CD4-positive, alpha-beta T cell treated with Interferon alpha-2 for 1 hour (primary cell): ENCODE measurements at regions not wholly inside any gene's neighbourhood (a gene's known extent, or its start where the extent isn't known, plus 50 kb on each side); places are given as distances from the start of the nearest gene placed in this dataset.
"Not testable (repeated sequence)": the region's sequence is repeated elsewhere in the genome, so short reads cannot be mapped to it uniquely, and the experiment has no call there.

Experiments used
- DNase-seq, 2 donors: peaks; one replicate each; pipeline ENCODE4 v3.0.0-alpha.2; 2020 to 2022

- DNase-seq = no peak
These were observed 200.8 kb downstream of the MAT2B start for GRCh38 chr5:163706053-163706771.

- no peak for DNase-seq
These were observed 206.6 kb downstream of the MAT2B start for GRCh38 chr5:163712011-163712410.

- DNase-seq = no peak
These were observed 212.9 kb downstream of the MAT2B start for GRCh38 chr5:163718272-163718671.

GRCh38 chr5:163724305-163724704, 218.9 kb downstream of the MAT2B start:
- no peak for DNase-seq

- peak; percentile 16 to 55 for DNase-seq
These were observed 221.6 kb downstream of the MAT2B start for GRCh38 chr5:163727028-163727427.

GRCh38 chr5:163730206-163730756, 224.9 kb downstream of the MAT2B start:
- DNase-seq = no peak

DNA sequence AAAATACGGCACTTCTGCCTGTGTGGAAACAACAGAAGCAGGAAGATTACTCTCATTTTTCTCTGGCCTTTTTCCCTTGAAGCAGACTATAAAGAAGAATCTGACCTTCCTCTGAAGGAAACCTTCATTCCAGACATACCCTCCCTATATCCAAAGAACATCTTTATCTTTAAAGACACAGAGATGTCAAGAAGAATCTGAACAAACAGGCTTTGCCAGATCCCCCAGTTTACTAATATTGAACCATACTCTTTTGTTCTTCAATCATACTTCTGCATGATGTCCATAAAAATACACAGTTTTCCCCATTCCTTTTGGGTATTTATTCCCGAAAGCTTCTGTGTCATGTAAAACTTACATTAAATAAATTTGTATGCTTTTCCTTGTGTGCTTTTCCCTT, 225.8 kb downstream of the MAT2B start:
- no peak for DNase-seq

- DNase-seq = no peak
These were observed 229.7 kb downstream of the MAT2B start for GRCh38 chr5:163735069-163735468.

- no peak for DNase-seq
These were observed 242.2 kb downstream of the MAT2B start for GRCh38 chr5:163747586-163747985.

DNA sequence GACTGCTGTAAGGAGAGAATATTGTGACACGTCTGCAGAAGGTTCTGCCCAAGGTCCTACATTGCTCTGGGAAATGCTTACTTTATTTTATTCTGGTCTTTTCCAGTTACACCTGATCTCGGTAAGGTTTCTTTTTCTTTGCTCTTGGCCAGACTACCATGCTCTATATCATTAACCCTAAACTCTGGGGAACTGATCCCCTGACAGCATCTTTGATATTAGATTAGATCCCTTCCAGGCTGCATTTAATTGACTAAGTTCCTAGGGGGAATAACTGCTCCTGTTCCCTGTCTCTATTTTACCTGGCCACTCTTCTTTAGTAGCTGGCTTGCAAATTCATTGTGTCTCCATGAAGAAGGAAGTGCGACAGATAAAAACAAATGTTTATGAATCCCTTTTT, 243.5 kb downstream of the MAT2B start:
- DNase-seq = no peak

DNA sequence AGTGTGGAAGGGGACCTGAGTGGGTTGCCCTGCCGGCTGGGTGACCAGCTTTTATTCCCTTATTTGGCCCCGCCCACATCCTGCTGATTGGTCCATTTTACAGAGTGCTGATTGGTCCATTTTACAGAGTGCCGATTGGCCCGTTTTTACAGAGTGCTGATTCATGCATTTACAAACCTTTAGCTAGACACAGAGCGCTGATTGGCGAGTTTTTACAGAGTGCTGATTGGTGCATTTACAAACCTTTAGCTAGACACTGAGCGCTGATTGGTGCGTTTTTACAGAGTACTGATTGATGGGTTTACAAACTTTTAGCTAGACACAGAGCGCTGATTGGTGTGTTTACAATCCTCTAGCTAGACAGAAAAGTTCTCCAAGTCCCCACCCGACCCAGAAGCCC, 245.0 kb downstream of the MAT2B start:
- DNase-seq = not testable (repeated sequence)

- no peak for DNase-seq
These were observed 250.1 kb downstream of the MAT2B start for GRCh38 chr5:163755505-163755904.

- DNase-seq = no peak
These were observed 250.8 kb downstream of the MAT2B start for GRCh38 chr5:163756170-163756569.

DNA sequence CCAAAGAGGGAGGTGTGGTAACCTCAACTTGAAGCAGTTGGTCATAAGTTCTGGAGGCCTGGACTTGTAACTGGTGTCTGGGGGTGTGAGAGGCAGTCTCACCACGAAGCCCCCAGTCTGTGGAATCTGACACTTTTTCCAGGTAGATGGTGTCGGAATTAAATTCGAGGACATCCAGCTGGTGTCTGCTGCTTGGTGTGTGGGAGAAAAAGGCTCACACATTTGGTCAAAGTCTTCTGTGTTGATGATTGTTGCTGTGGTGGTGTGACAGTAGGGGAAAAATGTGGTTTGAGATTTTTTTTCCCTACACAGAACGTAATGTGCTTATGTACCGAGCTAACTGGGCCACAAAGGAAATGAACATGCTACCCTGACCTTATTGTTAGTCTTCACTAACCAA, 251.9 kb downstream of the MAT2B start:
- DNase-seq = no peak

DNA sequence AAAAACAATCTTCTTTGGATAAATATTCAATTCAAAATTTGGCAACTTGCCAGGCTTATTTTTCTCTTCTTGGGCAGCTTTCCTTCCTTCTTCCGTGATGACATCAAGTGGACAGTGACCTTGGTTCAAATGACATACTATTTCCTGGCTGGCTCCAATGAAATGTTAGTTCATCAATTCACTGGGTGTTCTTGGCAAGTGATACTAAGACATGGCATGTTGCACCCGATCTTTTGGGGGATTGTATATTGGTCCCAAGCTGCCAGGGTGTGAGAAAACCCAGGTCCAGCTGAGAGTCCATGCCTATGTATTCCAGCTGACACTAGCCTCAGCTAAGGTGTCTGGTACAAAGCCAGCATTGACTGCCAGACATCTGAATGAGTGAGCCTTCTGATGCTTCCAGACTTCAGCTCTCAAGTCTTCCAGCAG, 252.9 kb downstream of the MAT2B start:
- no peak for DNase-seq

- no peak for DNase-seq
These were observed 253.7 kb downstream of the MAT2B start for GRCh38 chr5:163759000-163759704.

GRCh38 chr5:163760498-163760897, 255.1 kb downstream of the MAT2B start:
- DNase-seq = no peak

- no peak for DNase-seq
These were observed 261.7 kb downstream of the MAT2B start for GRCh38 chr5:163766936-163767670.

DNA sequence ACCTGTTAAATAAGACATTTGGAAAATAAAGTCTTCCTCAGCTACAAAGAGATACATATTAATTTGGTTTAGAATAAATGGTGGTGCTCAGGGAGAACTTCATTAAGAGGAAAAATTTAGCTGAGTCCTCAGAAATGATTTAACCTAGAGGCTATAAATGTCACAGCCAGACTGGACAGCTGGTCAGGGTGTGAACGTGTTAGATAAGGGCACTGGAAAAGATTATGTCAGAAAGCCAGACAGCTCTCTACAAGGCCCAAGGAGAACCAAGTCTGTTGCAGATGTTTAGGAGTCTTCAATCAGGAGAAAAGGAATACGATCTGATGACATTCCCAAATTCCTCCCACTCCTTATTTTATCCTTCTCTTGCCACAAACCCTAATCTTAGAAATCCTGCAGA, 265.2 kb downstream of the MAT2B start:
- no peak for DNase-seq

DNA sequence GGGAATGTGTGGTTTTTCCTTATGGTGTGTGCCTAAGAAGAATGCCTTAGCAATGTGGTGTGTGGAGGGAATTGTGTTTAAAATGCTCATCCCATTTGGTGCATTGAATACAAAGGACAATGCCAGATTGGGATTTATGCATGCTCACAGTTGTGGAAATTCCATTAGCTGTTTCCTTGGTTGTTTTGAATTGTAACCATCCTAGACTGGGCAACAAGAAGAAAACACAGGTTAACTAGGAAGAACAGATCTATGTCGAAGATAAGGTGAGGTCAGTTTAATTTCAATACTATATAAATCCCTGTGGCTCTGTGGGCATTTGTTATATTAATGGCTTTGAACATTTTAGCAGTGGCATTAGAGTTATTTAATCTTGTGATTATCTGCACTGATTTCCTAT, 266.8 kb downstream of the MAT2B start:
- DNase-seq = no peak

- DNase-seq = no peak
These were observed 267.2 kb downstream of the MAT2B start for GRCh38 chr5:163772644-163773043.

- no peak for DNase-seq
These were observed 267.8 kb downstream of the MAT2B start for GRCh38 chr5:163773226-163773625.

DNA sequence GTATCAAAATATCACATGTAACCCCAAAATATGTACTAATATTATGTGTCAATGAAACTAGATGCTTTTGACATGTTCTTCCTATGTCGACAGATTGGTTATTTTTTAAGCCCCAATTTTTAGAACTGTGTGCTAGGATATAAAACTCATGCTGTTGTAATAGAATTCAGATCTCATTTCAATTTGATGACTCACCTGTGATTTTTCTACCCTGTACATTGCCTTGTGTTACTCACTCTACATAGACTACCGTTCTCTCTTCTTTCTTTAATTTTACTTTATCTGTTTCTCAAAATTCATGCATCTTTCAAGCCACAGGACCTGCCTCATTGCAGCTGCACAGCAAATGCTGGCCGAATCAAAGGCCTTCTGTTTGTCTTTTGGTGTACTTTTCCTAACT, 284.5 kb downstream of the MAT2B start:
- no peak for DNase-seq

DNA sequence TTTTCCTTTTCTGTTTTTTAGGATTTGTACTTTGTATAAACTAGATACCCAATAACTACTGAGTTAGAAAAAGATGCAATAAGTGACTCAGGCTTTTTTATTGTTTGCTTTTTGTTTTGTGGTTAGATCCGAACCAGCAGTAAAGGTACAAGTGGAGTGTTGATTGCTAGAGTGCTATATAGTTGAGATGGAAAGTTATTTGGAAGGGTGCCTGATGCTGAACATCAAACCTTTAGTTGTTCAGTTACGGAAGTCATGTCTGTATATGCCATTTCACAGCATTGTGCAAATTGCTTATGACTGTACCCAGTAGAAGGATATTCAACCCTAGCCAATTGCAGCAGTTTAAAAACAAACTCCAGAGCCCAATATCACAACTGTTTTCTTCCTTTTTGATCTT, 285.1 kb downstream of the MAT2B start:
- no peak for DNase-seq
